ENCODE measurements at regions not wholly inside any gene's neighbourhood (a gene's known extent, or its start where the extent isn't known, plus 50 kb on each side); places are given as distances from the start of the nearest gene placed in this dataset.

DNA sequence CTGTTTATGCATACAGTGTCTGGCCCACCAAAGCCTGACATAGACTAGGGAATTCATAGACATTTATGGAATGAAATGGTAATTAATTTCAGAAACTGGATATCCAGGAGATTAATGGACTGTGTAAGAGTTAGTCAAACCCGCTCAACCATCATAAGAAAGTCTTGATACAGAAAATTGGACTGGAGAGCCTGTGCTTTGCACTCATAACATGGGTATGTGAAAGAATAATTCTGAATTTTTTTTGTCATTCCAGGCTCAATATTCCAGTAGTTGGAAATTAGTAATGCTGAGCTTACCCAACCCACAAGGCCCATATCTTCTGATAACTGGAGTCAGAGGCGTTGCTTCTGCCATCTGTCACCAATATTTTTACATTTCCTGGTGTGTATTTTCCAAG is 799.7 kb upstream of the IGFBP3 start:
- DNase-seq (ENCODE audit: low spot score): peak; percentile 72

DNA sequence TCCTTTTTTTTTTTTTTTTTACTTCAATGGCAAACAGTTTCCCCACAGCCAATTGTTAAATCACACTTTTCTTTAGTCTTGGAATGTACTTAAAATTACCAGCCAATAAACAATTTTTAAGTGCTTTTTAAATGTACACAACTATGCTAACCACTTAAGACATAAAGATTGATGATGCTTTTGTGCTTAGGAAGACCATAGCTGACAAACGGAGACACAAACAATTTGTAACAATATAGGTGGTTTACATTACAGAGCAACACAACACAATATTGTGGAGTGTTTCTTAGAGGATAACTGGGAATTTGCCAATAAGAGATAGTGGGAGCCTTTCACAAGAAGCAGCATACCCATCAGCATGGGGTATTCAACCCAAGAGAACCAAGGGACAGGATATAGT is 798.5 kb upstream of the IGFBP3 start:
- no peak for DNase-seq (ENCODE audit: low spot score)

DNA sequence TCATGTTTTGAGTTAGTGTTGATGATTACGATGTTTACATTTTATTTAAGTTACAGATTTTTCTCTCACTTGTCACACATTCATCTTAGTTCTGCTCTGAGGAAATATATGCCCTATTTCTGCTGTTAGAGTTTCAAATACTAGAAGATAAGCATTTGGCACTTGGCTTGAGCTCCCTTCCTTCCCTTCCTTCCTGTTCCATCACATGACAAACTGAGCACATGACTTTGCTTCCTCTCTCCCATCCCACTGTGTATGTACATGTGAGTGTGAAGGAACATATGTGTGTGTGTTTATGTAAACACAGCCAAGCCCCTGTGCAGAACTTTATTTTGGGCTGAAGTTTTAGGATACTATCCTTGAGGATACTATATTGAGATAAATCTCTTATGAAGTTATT is 795.9 kb upstream of the IGFBP3 start:
- DNase-seq (ENCODE audit: low spot score): no peak

DNA sequence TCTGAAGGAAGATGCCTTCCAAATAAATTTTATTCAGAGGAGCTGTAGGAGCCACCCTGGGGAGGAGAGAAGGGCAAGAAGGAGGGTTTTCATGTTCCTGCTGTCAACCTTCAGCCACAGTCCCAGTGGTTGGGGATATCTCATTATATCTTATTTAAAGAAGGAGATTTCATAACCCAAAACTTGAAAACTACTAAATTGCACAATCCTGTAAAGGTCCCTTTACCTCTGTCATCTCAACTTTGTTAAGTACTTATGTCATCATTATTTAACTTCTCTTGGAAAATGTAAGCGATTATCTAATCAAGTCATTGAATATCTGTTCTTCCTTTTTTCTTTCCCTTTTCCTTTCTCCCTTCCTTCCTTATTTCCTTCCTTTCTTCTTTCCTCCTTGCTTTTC is 794.5 kb upstream of the IGFBP3 start:
- DNase-seq (ENCODE audit: low spot score): no peak

DNA sequence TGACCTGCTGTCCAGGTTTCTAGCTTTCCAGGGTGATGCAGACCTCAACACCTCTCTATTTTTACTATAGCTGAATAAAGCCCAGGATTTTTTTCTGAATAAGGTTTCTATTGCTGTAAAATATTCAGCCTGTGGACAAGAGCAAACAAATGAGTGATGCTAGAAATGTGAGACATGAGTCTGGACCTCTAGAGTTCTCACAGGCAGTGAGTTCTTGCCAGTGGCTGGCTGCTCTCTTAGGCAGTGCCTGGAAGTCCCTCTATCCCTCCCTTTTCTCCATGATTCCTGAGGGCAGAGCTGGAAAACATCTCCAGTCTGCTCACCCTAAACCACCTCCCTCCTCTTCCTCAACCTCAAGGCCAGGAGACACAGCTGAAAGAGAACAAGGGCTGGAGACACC is 793.8 kb upstream of the IGFBP3 start:
- DNase-seq (ENCODE audit: low spot score): no peak

DNA sequence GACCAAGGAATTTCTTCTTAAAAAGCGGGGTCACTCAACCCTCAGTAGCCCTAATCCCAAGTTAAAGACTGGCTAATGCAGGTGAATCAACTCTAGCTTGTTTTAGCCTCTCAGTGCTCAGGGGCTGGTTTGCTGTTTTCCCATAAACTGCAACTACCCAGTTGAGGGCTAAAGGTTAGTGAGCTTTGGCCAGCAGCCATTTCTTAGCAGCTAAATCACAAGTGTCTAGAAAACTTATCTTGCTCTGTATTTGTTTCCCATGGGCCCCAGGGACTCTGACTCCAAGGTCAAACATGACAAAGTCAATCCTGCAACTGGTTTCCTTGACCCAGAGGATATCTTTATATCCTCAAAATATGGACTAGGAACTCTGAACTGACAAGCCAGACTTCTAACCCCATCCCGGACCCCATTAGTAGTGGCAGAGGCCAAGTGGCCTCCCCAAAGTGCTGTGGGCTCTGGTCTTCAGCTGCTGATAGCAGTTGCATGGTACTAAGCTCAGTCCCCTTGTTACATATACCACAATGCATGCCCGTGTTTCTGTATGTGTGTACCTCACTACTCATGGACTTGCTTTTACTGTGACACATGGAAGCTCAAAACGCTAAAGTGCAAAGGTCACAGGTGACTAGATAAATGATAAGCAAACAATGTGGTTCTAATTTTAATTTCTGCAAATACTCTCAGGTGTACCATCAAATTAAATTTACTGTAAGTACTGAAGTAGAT is 793.0 kb upstream of the IGFBP3 start:
- DNase-seq (ENCODE audit: low spot score): no peak

DNA sequence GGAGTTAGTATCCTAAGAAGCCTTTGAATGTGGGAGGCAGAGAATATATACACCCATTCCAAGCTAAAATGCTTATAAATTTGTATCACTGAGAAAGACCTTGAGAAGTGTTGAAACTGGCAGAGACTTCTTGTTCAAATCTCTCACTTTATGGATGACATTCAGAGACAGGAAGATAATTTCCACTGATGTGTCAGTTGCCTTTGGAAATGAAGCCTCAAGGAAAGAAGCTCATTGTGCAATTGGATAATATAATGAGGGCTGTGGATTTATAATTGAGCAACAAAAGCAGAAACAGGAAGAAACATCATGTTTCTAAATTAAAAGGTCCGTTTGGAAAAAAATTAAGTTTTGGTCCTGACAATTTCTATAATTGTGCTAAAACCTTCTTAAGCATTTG is 789.9 kb upstream of the IGFBP3 start:
- DNase-seq (ENCODE audit: low spot score): no peak

DNA sequence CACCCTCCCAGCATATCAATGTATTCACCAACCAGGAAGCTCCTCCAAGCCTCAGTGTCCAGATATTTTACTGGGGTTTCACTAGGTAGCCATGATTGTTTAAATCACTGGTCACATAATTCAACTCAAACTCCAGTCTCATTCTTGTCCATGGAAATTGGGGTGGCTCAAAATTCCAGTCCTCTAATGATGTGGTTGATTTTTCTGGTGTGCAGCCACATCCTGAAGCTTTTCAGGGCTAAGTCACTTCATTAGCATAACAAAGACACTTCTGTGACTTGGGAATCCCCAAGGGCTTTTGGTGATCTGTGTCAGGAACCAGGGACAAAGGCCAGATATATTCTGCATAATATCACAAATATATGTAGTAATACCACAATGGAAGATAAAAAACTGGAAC is 786.9 kb upstream of the IGFBP3 start:
- peak; percentile 86 for DNase-seq (ENCODE audit: low spot score)

DNA sequence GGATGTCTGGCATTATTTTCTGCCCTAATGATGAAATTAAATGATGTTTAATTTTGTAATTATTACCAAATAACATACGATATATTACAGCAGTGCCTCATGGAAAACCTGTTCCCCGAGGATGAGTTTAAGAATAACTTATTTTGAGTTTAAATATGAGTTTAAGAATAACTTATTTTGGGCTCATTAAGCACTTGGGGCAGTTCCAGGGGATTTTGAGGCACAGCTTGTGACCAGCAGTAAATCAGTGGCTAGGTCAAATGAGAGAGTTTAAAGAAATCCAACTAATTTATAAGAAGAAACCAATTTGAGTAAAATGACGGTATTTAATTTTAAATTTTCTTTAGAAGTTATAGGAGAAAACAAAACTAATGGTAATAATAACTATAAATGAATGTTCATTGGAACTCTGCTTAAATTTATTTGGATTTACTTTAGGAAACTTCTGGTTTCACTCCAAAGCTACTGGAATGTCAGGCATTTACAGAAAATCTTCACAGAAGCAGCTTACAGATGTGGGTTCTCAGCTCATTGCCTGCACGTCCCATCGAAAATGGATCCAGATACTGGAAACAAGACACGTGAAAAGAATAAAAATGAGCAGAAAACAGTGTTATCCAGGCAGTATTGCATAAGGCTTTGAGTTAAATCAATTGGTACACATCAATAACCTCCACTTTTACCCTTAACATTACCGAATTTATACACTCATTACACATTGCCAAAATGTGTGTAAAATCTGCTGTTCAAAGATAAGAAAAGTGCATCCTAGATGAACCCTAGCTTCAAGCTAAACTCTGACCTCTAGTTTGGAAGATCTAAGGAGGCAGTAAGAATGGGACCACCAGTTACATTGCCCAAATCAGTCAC is 784.5 kb upstream of the IGFBP3 start:
- peak; percentile 69 for DNase-seq (ENCODE audit: low spot score)

DNA sequence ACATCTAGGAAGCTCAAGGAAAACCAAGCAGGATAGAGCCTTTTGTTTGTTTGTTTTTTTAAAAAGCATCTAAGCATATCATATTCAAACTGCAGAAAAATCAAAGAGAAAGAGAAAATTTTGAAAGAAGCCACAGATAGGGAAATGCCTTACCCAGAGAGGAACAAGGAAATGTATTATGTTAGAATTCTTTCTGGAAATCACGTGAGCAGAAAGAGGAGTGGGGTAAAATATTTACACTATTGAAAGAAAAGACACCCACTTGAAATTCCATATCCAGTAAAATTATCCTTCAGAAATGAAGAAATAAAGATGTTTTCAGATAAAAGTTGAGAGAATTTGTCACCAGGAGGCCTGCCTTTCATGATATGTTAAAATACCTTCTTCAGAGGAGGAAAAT is 775.7 kb upstream of the IGFBP3 start:
- DNase-seq (ENCODE audit: low spot score): no peak

DNA sequence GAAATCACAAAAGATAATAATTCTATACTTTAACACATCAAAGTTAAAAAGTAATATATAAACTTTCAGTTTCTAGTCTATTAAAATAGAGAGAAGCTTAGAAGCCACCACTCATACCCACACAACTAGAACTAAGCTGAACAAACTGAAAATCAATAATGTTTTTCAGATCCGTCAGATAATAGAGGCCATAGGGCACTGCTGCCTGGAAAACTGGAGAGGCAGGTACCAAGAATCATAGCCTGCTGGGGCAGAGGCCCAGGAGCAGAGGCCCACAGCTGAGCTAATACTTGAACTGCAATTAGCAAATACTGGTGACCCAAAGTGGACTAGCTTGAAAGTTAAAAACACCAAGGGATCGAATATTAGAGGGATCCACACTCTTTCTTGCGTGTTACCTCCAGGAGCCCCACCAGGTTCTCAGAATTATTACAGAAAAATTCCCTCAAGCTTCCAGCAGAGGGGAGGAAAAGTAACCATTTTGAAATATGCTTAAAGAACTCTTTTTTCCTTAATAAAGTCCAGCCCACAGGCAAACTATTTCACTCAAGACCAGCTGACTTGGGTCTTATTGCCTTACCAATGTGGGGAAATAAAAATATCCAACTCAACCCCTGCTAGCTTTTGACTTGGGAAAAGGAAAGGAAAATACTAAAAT is 774.1 kb upstream of the IGFBP3 start:
- DNase-seq (ENCODE audit: low spot score): no peak

DNA sequence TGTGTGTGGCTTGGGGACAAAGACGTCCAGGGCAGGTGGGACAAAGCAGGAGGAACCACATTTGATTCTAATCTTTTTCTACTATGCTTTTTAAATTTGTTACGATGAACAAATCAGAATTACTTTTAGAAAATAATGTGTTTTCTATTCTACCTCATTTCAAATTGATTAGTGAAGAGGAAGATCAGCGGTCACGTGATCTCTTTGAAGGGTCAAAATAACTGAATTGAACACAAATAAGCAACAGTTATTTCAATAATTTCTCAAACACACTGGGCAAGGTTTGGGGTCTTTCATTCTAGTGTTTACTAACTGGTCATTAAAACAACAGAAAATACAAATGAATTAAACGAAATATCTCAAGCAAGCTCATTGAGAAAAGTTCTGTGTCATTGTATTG is 773.0 kb upstream of the IGFBP3 start:
- DNase-seq (ENCODE audit: low spot score): no peak

DNA sequence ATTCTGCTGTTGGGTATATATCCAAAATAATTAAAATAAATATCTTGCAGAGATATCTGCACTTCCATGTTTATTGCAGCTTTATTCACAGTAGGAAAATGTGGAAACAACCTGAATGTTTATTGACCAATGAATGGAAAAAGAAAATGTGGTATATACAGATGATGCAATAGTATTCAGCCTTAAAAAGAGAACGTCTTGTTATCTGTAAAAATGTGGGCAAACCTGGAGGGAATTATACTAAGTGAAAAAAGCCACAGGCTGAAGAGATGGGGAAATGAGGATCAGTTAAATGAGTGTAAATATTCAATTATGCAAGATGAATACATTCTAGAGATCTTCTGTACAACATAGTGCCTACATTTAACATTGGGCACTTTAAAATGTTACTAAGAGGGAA is 766.1 kb upstream of the IGFBP3 start:
- DNase-seq (ENCODE audit: low spot score): no peak

DNA sequence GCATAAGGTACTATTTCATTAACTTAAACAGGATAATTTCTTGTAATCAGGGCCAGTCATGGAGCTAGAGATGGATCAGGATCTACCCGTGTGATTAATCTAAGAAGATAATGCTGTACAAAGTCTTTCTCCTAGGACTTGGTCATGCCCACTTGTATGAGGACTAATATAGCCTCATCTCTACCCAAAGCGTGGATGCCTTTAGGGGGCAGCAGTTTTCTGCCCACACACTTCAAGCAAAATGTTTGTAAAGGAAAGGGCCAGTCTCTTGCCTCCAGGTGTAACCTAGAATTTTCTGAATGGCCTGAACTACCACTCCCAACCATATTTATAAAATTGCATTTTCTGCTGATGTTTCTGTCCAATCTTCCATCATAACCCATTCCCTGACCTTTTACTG is 764.0 kb upstream of the IGFBP3 start:
- no peak for DNase-seq (ENCODE audit: low spot score)

DNA sequence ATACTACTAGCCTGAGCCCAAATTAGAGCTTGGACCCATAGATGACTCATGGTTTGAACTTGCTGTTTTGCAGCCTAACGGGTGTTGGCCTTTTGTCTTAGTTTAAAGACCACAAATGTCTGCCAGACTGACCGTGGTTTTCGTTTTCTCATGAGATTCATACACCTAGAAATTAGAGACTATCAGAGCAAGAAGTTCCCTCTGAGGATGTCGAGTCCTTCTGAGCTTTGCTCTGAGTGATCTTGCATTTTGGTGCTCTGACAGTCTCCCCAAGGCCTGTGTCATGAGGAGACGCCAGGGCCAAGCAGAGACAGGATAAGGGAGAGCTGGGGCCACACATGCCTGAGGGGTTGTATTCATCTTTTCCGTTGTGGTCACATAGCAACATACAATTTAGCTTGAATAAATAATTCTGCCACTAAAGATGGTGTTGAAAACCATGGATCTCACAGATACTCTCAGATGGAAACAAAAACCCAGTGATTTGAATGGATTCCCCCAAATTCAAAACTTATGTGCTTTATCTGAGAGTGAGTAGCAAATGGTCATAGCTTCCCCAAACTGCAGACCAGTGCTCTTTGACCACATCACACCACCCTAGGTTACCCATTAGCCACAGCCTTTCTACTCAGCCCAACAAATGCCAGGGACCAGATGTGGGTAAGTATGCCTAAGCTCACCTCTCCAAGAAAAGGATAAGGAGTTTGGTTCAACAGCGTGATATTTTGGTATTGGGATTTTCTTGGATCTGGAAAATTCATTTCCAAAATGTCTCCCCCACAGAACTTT is 762.0 kb upstream of the IGFBP3 start:
- DNase-seq (ENCODE audit: low spot score): peak; percentile 62

DNA sequence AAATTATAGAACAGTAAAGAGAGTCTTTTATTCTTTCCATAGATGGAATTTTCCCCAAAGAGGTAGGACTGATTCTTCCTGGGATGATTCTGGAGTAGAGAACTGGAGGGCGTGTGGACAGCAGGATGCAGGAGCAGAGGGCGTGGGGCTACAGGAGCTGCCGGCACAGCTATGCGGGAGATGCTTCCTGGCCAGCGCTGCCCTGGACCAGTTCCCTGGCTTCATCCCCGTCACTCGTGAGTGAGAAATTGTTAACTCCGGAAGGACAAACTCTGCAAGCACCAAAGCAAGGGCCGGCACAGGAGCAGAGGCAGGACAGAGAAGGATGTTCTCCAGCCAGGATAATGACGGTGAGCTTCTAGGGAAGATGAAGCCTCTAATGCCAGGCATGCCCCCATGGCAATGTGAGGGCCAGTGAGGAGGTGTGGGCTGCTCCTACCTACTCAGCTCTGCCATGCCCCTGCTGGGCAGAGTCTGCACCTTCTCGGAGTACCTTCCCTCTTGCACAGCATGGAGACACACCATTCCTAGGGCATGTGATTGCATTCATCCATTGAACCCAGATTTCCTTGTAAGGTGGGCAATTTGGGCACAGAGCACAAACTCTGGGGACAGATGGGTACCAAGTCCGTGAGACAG is 760.9 kb upstream of the IGFBP3 start:
- DNase-seq (ENCODE audit: low spot score): no peak

DNA sequence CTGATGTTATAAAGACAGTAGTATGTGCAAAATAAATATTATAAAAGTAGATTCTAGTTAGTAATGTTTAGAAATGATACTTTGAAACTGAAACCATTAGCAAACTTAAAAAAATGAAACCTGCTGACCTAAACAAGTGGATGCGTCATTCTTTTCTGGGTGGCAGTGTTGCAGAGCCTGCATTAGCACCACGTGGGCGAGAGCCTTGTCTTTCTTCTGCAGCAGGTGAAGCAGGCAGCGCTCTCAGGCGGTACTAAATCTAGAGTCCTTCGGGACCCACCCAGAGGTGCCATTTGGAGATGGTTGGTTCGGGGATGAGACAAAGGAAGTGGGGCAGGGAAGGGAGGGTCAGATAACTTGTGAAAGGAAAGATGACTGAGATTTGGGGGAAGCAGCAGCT is 759.1 kb upstream of the IGFBP3 start:
- peak; percentile 59 for DNase-seq (ENCODE audit: low spot score)

DNA sequence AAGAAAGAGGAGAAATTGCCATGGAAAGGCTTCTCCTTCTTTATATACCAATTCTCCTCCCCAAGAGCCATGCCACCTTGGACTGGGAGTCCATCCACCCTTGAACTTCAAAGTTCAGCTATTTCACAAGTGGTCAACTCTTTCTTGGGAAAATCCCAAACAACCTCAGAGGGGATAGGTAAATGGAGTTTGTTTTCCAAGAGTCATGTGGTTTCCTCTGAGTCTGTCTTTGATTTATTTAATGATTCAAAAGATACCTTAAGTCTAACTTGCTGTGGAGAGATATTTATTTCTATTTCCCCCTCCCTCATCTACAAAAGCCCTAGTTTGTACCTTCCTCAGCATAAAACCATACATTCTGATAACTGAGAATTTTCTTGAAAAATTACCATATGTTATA is 758.6 kb upstream of the IGFBP3 start:
- DNase-seq (ENCODE audit: low spot score): peak; percentile 67

DNA sequence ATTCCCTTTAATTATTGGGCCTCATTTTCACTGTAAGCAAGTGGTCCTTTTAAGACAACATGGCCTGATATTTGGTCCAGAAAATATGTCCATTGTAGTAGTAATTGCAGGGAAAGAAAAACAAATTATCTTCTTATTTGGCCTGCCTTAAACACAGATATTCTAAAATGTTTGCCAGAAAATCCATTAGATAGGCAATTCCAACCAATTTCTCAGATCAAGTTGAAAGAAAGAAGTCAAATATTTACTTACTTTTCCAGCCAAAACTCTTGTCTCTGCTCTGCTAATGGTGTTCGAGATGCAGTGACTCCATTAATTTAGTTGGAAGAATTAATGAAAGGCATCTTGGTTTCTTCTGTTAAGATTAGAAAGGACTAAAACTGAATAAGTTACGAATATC is 757.3 kb upstream of the IGFBP3 start:
- no peak for DNase-seq (ENCODE audit: low spot score)

DNA sequence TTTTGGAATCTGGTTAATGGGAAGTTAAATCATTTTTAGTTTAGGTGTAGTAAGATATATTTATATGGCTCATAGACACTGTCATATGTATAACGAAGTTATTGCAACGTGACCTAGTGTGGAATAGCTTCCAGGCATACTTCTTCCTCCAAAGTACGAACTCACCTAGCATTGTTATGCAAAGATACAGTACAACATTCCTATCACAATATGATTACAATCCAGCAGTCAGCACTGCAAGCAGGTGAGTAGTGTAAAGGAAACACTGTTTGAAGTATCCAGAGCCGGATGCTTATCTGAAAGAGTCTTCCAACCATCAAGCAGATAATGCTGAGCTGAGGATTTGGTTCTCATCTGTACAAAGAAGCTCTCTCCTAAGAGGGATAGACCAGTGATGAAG is 754.4 kb upstream of the IGFBP3 start:
- no peak for DNase-seq (ENCODE audit: low spot score)

DNA sequence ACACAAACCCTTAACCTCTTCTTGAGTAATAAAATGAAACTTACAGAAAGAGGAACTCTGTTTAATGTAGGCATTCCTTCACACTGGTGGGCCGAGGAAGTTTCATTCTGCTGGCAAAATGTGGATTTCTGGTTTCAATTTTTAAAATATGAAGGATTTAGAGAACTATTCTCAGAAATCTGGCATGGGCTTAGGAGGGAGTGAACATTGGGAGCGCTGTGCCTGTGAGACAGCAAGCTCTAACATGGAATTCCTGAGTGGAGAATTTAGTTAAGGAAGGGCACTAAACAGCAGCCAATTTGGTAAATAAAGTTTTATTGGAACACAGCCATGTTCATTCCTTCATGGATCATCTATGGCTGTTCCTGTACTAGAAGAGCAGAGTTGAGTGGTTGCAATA is 751.8 kb upstream of the IGFBP3 start:
- DNase-seq (ENCODE audit: low spot score): no peak

Measured in kidney tubule cell (primary cell).